Endothelial cell of umbilical vein (primary cell): ENCODE measurements at regions not wholly inside any gene's neighbourhood (a gene's known extent, or its start where the extent isn't known, plus 50 kb on each side); places are given as distances from the start of the nearest gene placed in this dataset.
A peak's percentile ranks its signal among the peaks of the same experiment; 100 is the strongest.

Source experiments
- BruUV-seq: library from RNA; stranded (reverse); fragments of 400-500 nt; replicated peaks from 2 replicates; lab custom pipeline; 2021; lab: Mats Ljungman, UMichigan
- CTCF ChIA-PET: fragments of 300-600, 350-600 bp; sonication (Branson Sonifier 250); formaldehyde crosslinking; loops from one replicate; lab custom pipeline; 2021; ENCODE audit warnings: antibody characterized with exemption, inconsistent platforms; lab: Charles Lee
- POLR2A ChIA-PET: fragments of 300-600, 350-600 bp; sonication (Branson Sonifier 250); formaldehyde crosslinking; loops from one replicate; lab custom pipeline; 2021; ENCODE audit warnings: antibody characterized with exemption, inconsistent platforms; lab: Charles Lee
- DNase-seq: peaks from one replicate; pipeline ENCODE4 v3.0.0-alpha.2; 2011; ENCODE audit warnings: low read depth, low spot score
- FAIRE-seq: peaks from 2 replicates; lab custom pipeline; 2011; peaks lifted over from hg19 to GRCh38; lab: Jason Lieb, UNC
- H2AFZ ChIP-seq: 2 replicates; pipeline ENCODE4 v1.6.0; 2012; ENCODE audit warnings: low read depth, low read length, control low read depth, inconsistent platforms
- H3K27ac ChIP-seq: 2 replicates; pipeline ENCODE4 v1.5.1; 2011; ENCODE audit warnings: low read depth, mild to moderate bottlenecking, control low read depth, low read length, moderate library complexity; ENCODE audit not compliant: insufficient read depth
- H3K27me3 ChIP-seq, 2 experiments: 2 replicates each; pipeline versions ENCODE4 v1.6.0 to v1.6.1; 2011; ENCODE audit warnings: low read length in 2 of 2, mixed read lengths in 1 of 2; ENCODE audit not compliant: control insufficient read depth in 2 of 2, insufficient read depth in 2 of 2
- H3K36me3 ChIP-seq, 2 experiments: 2 replicates in 1 of 2; 3 replicates in 1 of 2; pipeline ENCODE4 v1.5.1; 2011; ENCODE audit warnings: low read length in 2 of 2, mild to moderate bottlenecking in 1 of 2, moderate library complexity in 1 of 2; ENCODE audit not compliant: control insufficient read depth in 2 of 2, insufficient read depth in 2 of 2; ENCODE audit errors: extremely low read depth in 1 of 2
- H3K4me1 ChIP-seq: 3 replicates; pipeline ENCODE4 v1.5.1; 2011; ENCODE audit warnings: mild to moderate bottlenecking, low read length; ENCODE audit not compliant: control insufficient read depth, insufficient read depth; ENCODE audit errors: extremely low read depth
- H3K4me2 ChIP-seq: 2 replicates; pipeline ENCODE4 v1.6.1; 2011; ENCODE audit warnings: low read length, control low read depth, mixed read lengths; ENCODE audit not compliant: insufficient read depth
- H3K4me3 ChIP-seq, 3 experiments: fragments of 200-600 bp in 1 of 3; sonication (generic), shearing (Covaris generic) in 1 of 3; replicated peaks in 1 of 3; 2 replicates each; pipeline ENCODE4 v1.5.1; 2011 to 2016; ENCODE audit warnings: control low read depth in 3 of 3, low read length in 3 of 3, mild to moderate bottlenecking in 2 of 3, inconsistent platforms in 1 of 3, low read depth in 1 of 3, moderate library complexity in 1 of 3; ENCODE audit not compliant: insufficient read depth in 1 of 3
- H3K79me2 ChIP-seq: 2 replicates; pipeline ENCODE4 v1.6.0; 2012; ENCODE audit warnings: low read length, inconsistent platforms; ENCODE audit not compliant: control insufficient read depth, insufficient read depth
- H3K9ac ChIP-seq: replicated peaks from 2 replicates; pipeline ENCODE3; 2011; ENCODE audit warnings: low read length, control low read depth; ENCODE audit not compliant: insufficient read depth; ENCODE audit errors: extremely low read depth
- H3K9me1 ChIP-seq: replicated peaks from 3 replicates; pipeline ENCODE4 v1.6.0; 2011; ENCODE audit warnings: mild to moderate bottlenecking, low read length; ENCODE audit not compliant: control insufficient read depth, insufficient read depth; ENCODE audit errors: extremely low read depth
- H3K9me3 ChIP-seq: replicated peaks from 2 replicates; pipeline ENCODE4 v1.5.1; 2012; ENCODE audit warnings: low read length, inconsistent platforms; ENCODE audit not compliant: control insufficient read depth, insufficient read depth
- H4K20me1 ChIP-seq: replicated peaks from 2 replicates; pipeline ENCODE3; 2011; ENCODE audit warnings: mild to moderate bottlenecking, low read length; ENCODE audit not compliant: control insufficient read depth, insufficient read depth; ENCODE audit errors: extremely low read depth
- CTCF ChIP-seq, 2 donors: IDR thresholded peaks; 1 replicate in 1 of 2; 2 replicates in 1 of 2; pipeline ENCODE4 v1.5.1; 2011; ENCODE audit warnings: low read length in 2 of 2, mild to moderate bottlenecking in 2 of 2, moderate library complexity in 2 of 2, control low read depth in 1 of 2, inconsistent platforms in 1 of 2, low read depth in 1 of 2; ENCODE audit not compliant: insufficient read depth in 1 of 2; ENCODE audit errors: extremely low read depth in 1 of 2
- EZH2 ChIP-seq: IDR thresholded peaks from 2 replicates; pipeline ENCODE4 v1.6.1; 2012; ENCODE audit warnings: borderline replicate concordance, low read depth, mild to moderate bottlenecking, moderate library complexity, low read length, inconsistent platforms; ENCODE audit not compliant: severe bottlenecking
- FOS ChIP-seq: IDR thresholded peaks from 2 replicates; pipeline ENCODE4 v1.6.1; 2011; ENCODE audit warnings: mild to moderate bottlenecking, low read length, moderate library complexity, borderline replicate concordance; ENCODE audit not compliant: insufficient read depth
- GATA2 ChIP-seq: IDR thresholded peaks from 2 replicates; pipeline ENCODE4 v1.7.0; 2011; ENCODE audit warnings: low read depth, mild to moderate bottlenecking, moderate library complexity, mixed read lengths, low read length; ENCODE audit not compliant: insufficient read length, insufficient read depth
- JUN ChIP-seq: IDR thresholded peaks from 2 replicates; pipeline ENCODE4 v1.6.1; 2011; ENCODE audit warnings: borderline replicate concordance, low read depth; ENCODE audit not compliant: insufficient read length, insufficient read depth
- MAX ChIP-seq: IDR thresholded peaks from 2 replicates; pipeline ENCODE4 v1.6.1; 2011; ENCODE audit not compliant: insufficient read depth, insufficient read length
- MYC ChIP-seq: IDR thresholded peaks from one replicate; pipeline ENCODE4 v1.6.1; 2011; ENCODE audit warnings: mild to moderate bottlenecking, low read depth, low read length
- POLR2A ChIP-seq: IDR thresholded peaks from 2 replicates; pipeline ENCODE4 v1.6.1; 2012; ENCODE audit warnings: low read depth, mild to moderate bottlenecking, control low read depth, low read length
- POLR2AphosphoS5 ChIP-seq: IDR thresholded peaks from 2 replicates; pipeline ENCODE4 v1.6.1; 2012; ENCODE audit warnings: low read depth, mild to moderate bottlenecking, control low read depth, low read length, moderate library complexity; ENCODE audit not compliant: insufficient read depth
- dilution Hi-C: fragments of 300-500 bp; cut with MboI; formaldehyde crosslinking; loops from one replicate; pipeline ENCODE4 v1.15.0; 2019; ENCODE audit warnings: low sequenced_read_pairs; ENCODE audit not compliant: extremely low pct_ligation_motif_present
- intact Hi-C: fragments of 100-400 bp; cut with micrococcal nuclease; formaldehyde crosslinking; loops from one replicate; pipeline ENCODE4 v1.10.0; 2022

GRCh38 chr10:65365878-65366277, 1560.0 kb upstream of the LRRTM3 start:
- ChIA-PET CTCF (no interaction called here), POLR2A (no interaction called here)
- intact Hi-C loops (no loop called here), dilution Hi-C loops (no loop called here)
- no peak overlapping the region for H3K4me2 ChIP-seq
- H4K20me1 ChIP-seq, result no peaks in the 10 kb centered on the region
- H3K4me3 ChIP-seq, result no peak overlapping the region
- H2AFZ ChIP-seq, result no peak overlapping the region
- no peaks in the 10 kb centered on the region for H3K9me3 ChIP-seq
- no peak overlapping the region for H3K27ac ChIP-seq
- no peak overlapping the region for H3K9ac ChIP-seq
- DNase-seq, result no peak
- no peaks in the 10 kb centered on the region for H3K4me1 ChIP-seq
- BruUV-seq, result no TSS peak
- FAIRE-seq, result no peak
- no peaks in the 10 kb centered on the region for H3K79me2 ChIP-seq
- H3K27me3 ChIP-seq, result no peaks in the 10 kb centered on the region
- H3K36me3 ChIP-seq, result no peaks in the 10 kb centered on the region
- TF ChIP-seq GATA2 (peak; percentile 26), EZH2 (no peak)
- no peaks in the 10 kb centered on the region for H3K9me1 ChIP-seq

GRCh38 chr10:65367706-65368105, 1558.1 kb upstream of the LRRTM3 start:
- intact Hi-C loops, result no loop called here
- Histone ChIP-seq H3K27ac (no peak overlapping the region), H3K4me1 (no peaks in the 10 kb centered on the region), H3K9ac (no peak overlapping the region), H2AFZ (no peak overlapping the region), H3K9me3 (no peaks in the 10 kb centered on the region), H3K27me3 (no peaks in the 10 kb centered on the region), H4K20me1 (no peaks in the 10 kb centered on the region), H3K4me2 (no peak overlapping the region), H3K4me3 (no peak overlapping the region), H3K79me2 (no peaks in the 10 kb centered on the region), H3K36me3 (no peaks in the 10 kb centered on the region), H3K9me1 (no peaks in the 10 kb centered on the region)
- ChIA-PET POLR2A (no interaction called here), CTCF (no interaction called here)
- TF ChIP-seq JUN, result no peak
- TF ChIP-seq EZH2, result no peak
- TF ChIP-seq CTCF (IDR thresholded peaks at IDR 0.05; ENCODE audit: extremely low read depth in 1 of 2, insufficient read depth in 1 of 2, low read depth in 1 of 2, low read length in 2 of 2), result no peak
- TF ChIP-seq MYC, result no peak
- TF ChIP-seq GATA2, result no peak
- TF ChIP-seq MAX, result no peak
- no peak for TF ChIP-seq POLR2A
- no peak for TF ChIP-seq POLR2AphosphoS5
- TF ChIP-seq FOS, result no peak
- DNase-seq, result no peak
- dilution Hi-C loops, result no loop called here
- BruUV-seq, result no TSS peak
- FAIRE-seq, result no peak
